Loucy (cell line): ENCODE measurements at regions not wholly inside any gene's neighbourhood (a gene's known extent, or its start where the extent isn't known, plus 50 kb on each side); places are given as distances from the start of the nearest gene placed in this dataset.
A peak's percentile ranks its signal among the peaks of the same experiment; 100 is the strongest.

Experiments
- H2AFZ ChIP-seq: fragments of 200-600 bp; sonication (generic); 2 replicates; pipeline ENCODE4 v1.6.0; 2016; ENCODE audit warnings: antibody characterized with exemption, mild to moderate bottlenecking, low read length, moderate library complexity
- H3F3A ChIP-seq: fragments of 200-600 bp; 2 replicates; pipeline ENCODE4 v1.6.0; 2016; ENCODE audit warnings: antibody characterized with exemption, low read depth, mild to moderate bottlenecking
- H3K27me3 ChIP-seq: fragments of 200-600 bp; sonication (generic); 2 replicates; pipeline ENCODE4 v1.6.1; 2014; ENCODE audit warnings: low read length, mild to moderate bottlenecking; ENCODE audit not compliant: insufficient read depth, poor library complexity, severe bottlenecking
- H3K36me3 ChIP-seq: fragments of 200-600 bp; sonication (generic); 2 replicates; pipeline ENCODE4 v1.6.1; 2016; ENCODE audit warnings: low read length; ENCODE audit not compliant: insufficient read depth
- H3K4me1 ChIP-seq: fragments of 200-600 bp; sonication (generic); 2 replicates; pipeline ENCODE4 v1.5.1; 2014; ENCODE audit warnings: low read length, mild to moderate bottlenecking; ENCODE audit not compliant: insufficient read depth, poor library complexity, severe bottlenecking
- H3K4me2 ChIP-seq: fragments of 200-600 bp; sonication (generic); 2 replicates; pipeline ENCODE4 v1.6.0; 2014; ENCODE audit warnings: antibody characterized with exemption, low read length, low read depth, mild to moderate bottlenecking; ENCODE audit not compliant: poor library complexity, severe bottlenecking
- H3K4me3 ChIP-seq: fragments of 200-600 bp; sonication (generic); 2 replicates; pipeline ENCODE4 v1.5.1; 2014; ENCODE audit warnings: low read length, mild to moderate bottlenecking, mixed read lengths; ENCODE audit not compliant: poor library complexity, severe bottlenecking
- H3K79me2 ChIP-seq: fragments of 200-600 bp; sonication (generic); 2 replicates; pipeline ENCODE4 v1.6.1; 2014; ENCODE audit warnings: low read length; ENCODE audit not compliant: insufficient read depth
- H3K9ac ChIP-seq: fragments of 200-600 bp; sonication (generic); 2 replicates; pipeline ENCODE4 v1.6.0; 2014; ENCODE audit warnings: mild to moderate bottlenecking, low read depth, low read length, moderate library complexity; ENCODE audit not compliant: poor library complexity, severe bottlenecking
- H3K9me2 ChIP-seq: fragments of 200-600 bp; sonication (generic); replicated peaks from 2 replicates; pipeline ENCODE4 v1.6.1; 2016; ENCODE audit warnings: low read depth, low read length, mixed read lengths
- H3K9me3 ChIP-seq: fragments of 200-600 bp; sonication (generic); 2 replicates; pipeline ENCODE4 v1.6.1; 2014; ENCODE audit warnings: mild to moderate bottlenecking, antibody characterized with exemption, low read length, low read depth; ENCODE audit not compliant: insufficient read depth
- H4K20me1 ChIP-seq: fragments of 200-600 bp; sonication (generic); 2 replicates; pipeline ENCODE4 v1.6.0; 2014; ENCODE audit warnings: antibody characterized with exemption, low read length, mild to moderate bottlenecking; ENCODE audit not compliant: insufficient read depth, poor library complexity, severe bottlenecking
- CTCF ChIP-seq: fragments of 200-600 bp; sonication (generic); conservative IDR thresholded peaks from 2 replicates; pipeline ENCODE4 v1.5.1; 2014; ENCODE audit warnings: mild to moderate bottlenecking, antibody characterized with exemption, low read length
- EZH2phosphoT487 ChIP-seq: fragments of 200-600 bp; IDR thresholded peaks from 2 replicates; pipeline ENCODE4 v1.6.1; 2018; ENCODE audit warnings: antibody characterized with exemption, mild to moderate bottlenecking, moderate library complexity, borderline replicate concordance

- H3K27me3 ChIP-seq = no peaks in the 10 kb centered on the region
- no peak overlapping the region for H3K4me2 ChIP-seq
- H3K4me1 ChIP-seq = peaks cover 41% of the 10 kb centered on the region
- H3K9me2 ChIP-seq = no peaks in the 10 kb centered on the region
- H3K4me3 ChIP-seq = no peak overlapping the region
- no peaks in the 10 kb centered on the region for H4K20me1 ChIP-seq
- no peak for TF ChIP-seq EZH2phosphoT487
- no peak for TF ChIP-seq CTCF
- no peaks in the 10 kb centered on the region for H3K36me3 ChIP-seq
- H3K9ac ChIP-seq = no peak overlapping the region
- no peaks in the 10 kb centered on the region for H3K9me3 ChIP-seq
- no peaks in the 10 kb centered on the region for H3K79me2 ChIP-seq
- H3F3A ChIP-seq = no peaks in the 10 kb centered on the region; the same call in 1 of the 2 replicates
- no peak overlapping the region for H2AFZ ChIP-seq
Observed at GRCh38 chr1:186763107-186763506, 65.6 kb upstream of the PLA2G4A start.

GRCh38 chr1:186762653-186763052 lies 66.1 kb upstream of the PLA2G4A start:
- H3K4me3 ChIP-seq = no peak overlapping the region
- H2AFZ ChIP-seq = no peak overlapping the region
- H4K20me1 ChIP-seq = no peaks in the 10 kb centered on the region
- peaks cover 41% of the 10 kb centered on the region for H3K4me1 ChIP-seq
- H3F3A ChIP-seq = no peaks in the 10 kb centered on the region; the same call in 1 of the 2 replicates
- H3K27me3 ChIP-seq = no peaks in the 10 kb centered on the region
- TF ChIP-seq CTCF = no peak
- no peak for TF ChIP-seq EZH2phosphoT487
- no peak overlapping the region for H3K9ac ChIP-seq
- H3K9me3 ChIP-seq = no peaks in the 10 kb centered on the region
- H3K4me2 ChIP-seq = no peak overlapping the region
- no peaks in the 10 kb centered on the region for H3K79me2 ChIP-seq
- H3K9me2 ChIP-seq = no peaks in the 10 kb centered on the region
- H3K36me3 ChIP-seq = no peaks in the 10 kb centered on the region

- H3K4me3 ChIP-seq = peak overlapping the region; percentile 23
- H3K9me2 ChIP-seq = no peaks in the 10 kb centered on the region
- TF ChIP-seq EZH2phosphoT487 (no peak), CTCF (no peak)
- no peaks in the 10 kb centered on the region for H3K36me3 ChIP-seq
- H3K4me2 ChIP-seq = peak overlapping the region; percentile 44
- H3K4me1 ChIP-seq = peaks cover 41% of the 10 kb centered on the region
- H3K79me2 ChIP-seq = no peaks in the 10 kb centered on the region
- no peaks in the 10 kb centered on the region; the same call in 1 of the 2 replicates for H3F3A ChIP-seq
- H3K9me3 ChIP-seq = no peaks in the 10 kb centered on the region
- H3K9ac ChIP-seq = peak overlapping the region; percentile 38
- H3K27me3 ChIP-seq = no peaks in the 10 kb centered on the region
- no peaks in the 10 kb centered on the region for H4K20me1 ChIP-seq
- H2AFZ ChIP-seq = peak overlapping the region; percentile 29; the same call in 1 of the 2 replicates
Observed at GRCh38 chr1:186761358-186761757, 67.4 kb upstream of the PLA2G4A start.
